Stomach (tissue), 8 donors: ENCODE measurements at regions not wholly inside any gene's neighbourhood (a gene's known extent, or its start where the extent isn't known, plus 50 kb on each side); places are given as distances from the start of the nearest gene placed in this dataset.
A peak's percentile ranks its signal among the peaks of the same experiment; 100 is the strongest.

Experiments used
- DNase-seq, 2 donors: peaks; one replicate each; pipeline versions ENCODE4 v3.0.0 to v3.0.0-alpha.2; 2013 to 2019
- H3K27ac ChIP-seq, 5 donors: fragments of 200-600 bp in 4 of 5; sonication (generic) in 4 of 5; one replicate each; pipeline ENCODE4 v1.5.1; 2013 to 2019; ENCODE audit warnings: mild to moderate bottlenecking in 1 of 5, moderate library complexity in 1 of 5
- H3K27me3 ChIP-seq, 3 donors: fragments of 200-600 bp; sonication (generic); one replicate each; pipeline ENCODE4 v1.5.1; 2017 to 2019; ENCODE audit warnings: mixed run types in 1 of 3
- H3K36me3 ChIP-seq, 4 donors: fragments of 200-600 bp; sonication (generic); 1 replicate in 3 of 4; 2 replicates in 1 of 4; pipeline ENCODE4 v1.5.1; 2016 to 2019
- H3K4me1 ChIP-seq, 4 donors: fragments of 200-600 bp; sonication (generic); one replicate each; pipeline ENCODE4 v1.5.1; 2016 to 2019
- H3K4me3 ChIP-seq, 4 donors: fragments of 200-600 bp; sonication (generic) in 3 of 4; one replicate each; pipeline ENCODE4 v1.5.1; 2016 to 2019; ENCODE audit warnings: mild to moderate bottlenecking in 1 of 4
- H3K9me3 ChIP-seq, 4 donors: fragments of 200-600 bp; sonication (generic); one replicate each; pipeline ENCODE4 v1.5.1; 2016 to 2019
- EP300 ChIP-seq: sonication (generic); formaldehyde crosslinking; IDR thresholded peaks from one replicate; pipeline ENCODE4 v1.6.1; 2017; ENCODE audit warnings: antibody characterized with exemption
- POLR2A ChIP-seq, 4 donors: fragments of 450-650 bp; IDR thresholded peaks; one replicate each; pipeline ENCODE4 v1.6.1; 2016; ENCODE audit warnings: antibody characterized with exemption in 4 of 4, control low read depth in 2 of 4, mild to moderate bottlenecking in 1 of 4, moderate library complexity in 1 of 4
- POLR2AphosphoS5 ChIP-seq, 3 donors: sonication (generic); formaldehyde crosslinking; IDR thresholded peaks; one replicate each; pipeline ENCODE4 v1.6.1; 2016; ENCODE audit warnings: antibody characterized with exemption in 3 of 3
- WGBS, 5 donors: extraction: QIAGEN DNeasy Blood & Tissue Kit in 3 of 5; methylation state at CpG; one replicate each; pipeline versions ENCODE4 v1.1.5 to v1.1.7; 2013 to 2018; 5-methylcytosine and 5-hydroxymethylcytosine counted together
- intact Hi-C: fragments of 100-400 bp; cut with DNase I; formaldehyde crosslinking; loops from one replicate; pipeline ENCODE4 v1.15.1; 2023; ENCODE audit warnings: low total_unique reads
- TF ChIP-seq, protein P1 (sequence below), 7 experiments: fragments of 450-650 bp in 4 of 7; fragments of 200-600 bp in 3 of 7; sonication (generic) in 3 of 7; IDR thresholded peaks; one replicate each; pipeline ENCODE4 v1.5.1; 2016 to 2019; ENCODE audit warnings: antibody characterized with exemption in 7 of 7, control low read depth in 2 of 7, mild to moderate bottlenecking in 1 of 7
- donor health status: healthy with polysubstance abuse.
- donor health status: Bipolar disorder and iron deficiency.
- donor health status: healthy.

DNA sequence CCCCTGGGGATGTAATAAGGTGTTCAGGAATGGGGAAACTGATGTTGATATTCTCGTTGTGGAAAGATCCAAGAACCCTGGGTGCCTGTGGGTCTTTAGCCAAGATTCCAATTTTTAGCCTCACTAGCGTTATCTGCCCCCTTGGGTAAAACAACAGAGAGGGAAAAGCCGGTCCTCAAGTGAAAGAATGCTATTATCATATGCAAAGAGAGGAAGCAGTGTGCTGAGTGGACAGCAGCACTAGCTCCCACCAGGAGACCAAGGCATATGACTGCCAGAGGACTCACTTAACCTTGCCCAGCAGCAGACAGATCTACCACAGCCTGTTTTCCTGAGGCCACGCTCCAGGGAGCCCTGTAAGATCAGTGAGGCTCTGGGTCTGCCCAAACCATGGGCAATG lies 257.9 kb upstream of the CPEB2 start:
- Histone ChIP-seq H3K27ac (no peak overlapping the region), H3K9me3 (no peaks in the 10 kb centered on the region), H3K4me1 (no peaks in the 10 kb centered on the region), H3K27me3 (no peaks in the 10 kb centered on the region), H3K36me3 (no peaks in the 10 kb centered on the region), H3K4me3 (no peak overlapping the region)
- no peak for DNase-seq
- WGBS, 5 donors, result 49 to 59% (median 58%) methylated on average over 4 of the region's 4 CpGs
- intact Hi-C loops, result no loop called here
- TF ChIP-seq, protein P1, sequence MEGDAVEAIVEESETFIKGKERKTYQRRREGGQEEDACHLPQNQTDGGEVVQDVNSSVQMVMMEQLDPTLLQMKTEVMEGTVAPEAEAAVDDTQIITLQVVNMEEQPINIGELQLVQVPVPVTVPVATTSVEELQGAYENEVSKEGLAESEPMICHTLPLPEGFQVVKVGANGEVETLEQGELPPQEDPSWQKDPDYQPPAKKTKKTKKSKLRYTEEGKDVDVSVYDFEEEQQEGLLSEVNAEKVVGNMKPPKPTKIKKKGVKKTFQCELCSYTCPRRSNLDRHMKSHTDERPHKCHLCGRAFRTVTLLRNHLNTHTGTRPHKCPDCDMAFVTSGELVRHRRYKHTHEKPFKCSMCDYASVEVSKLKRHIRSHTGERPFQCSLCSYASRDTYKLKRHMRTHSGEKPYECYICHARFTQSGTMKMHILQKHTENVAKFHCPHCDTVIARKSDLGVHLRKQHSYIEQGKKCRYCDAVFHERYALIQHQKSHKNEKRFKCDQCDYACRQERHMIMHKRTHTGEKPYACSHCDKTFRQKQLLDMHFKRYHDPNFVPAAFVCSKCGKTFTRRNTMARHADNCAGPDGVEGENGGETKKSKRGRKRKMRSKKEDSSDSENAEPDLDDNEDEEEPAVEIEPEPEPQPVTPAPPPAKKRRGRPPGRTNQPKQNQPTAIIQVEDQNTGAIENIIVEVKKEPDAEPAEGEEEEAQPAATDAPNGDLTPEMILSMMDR (IDR thresholded peaks at IDR 0.05), result no peak
- TF ChIP-seq POLR2AphosphoS5 (IDR thresholded peaks at IDR 0.05), result no peak
- TF ChIP-seq POLR2A (IDR thresholded peaks at IDR 0.05), result no peak
- no peak for TF ChIP-seq EP300

DNA sequence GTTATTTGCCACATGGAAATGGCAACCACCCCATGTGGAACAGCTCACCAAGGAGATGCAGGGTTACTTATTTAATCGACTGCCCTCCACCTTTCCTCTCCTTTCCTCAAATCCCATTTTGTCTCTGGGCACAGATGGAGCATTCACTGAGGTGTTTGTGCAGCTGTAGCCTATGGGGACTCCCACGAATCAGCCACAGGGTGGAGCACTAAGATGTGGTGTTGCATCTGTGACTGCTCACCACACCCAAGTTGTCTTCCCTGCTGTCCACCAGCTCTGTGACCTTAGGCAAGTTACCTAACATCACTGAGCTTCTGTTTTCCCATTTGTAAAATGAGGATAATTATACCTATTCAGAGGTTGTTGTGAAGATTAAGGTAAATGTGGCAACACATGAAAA lies 252.4 kb upstream of the CPEB2 start:
- intact Hi-C loops, result no loop called here
- DNase-seq, result peak; percentile 45 to 60
- Histone ChIP-seq H3K27ac (no peak overlapping the region), H3K27me3 (no peaks in the 10 kb centered on the region), H3K36me3 (no peaks in the 10 kb centered on the region), H3K4me3 (no peak overlapping the region), H3K9me3 (peaks cover 13 to 18% (median 17%) of the 10 kb centered on the region in 4 donors), H3K4me1 (no peaks in the 10 kb centered on the region)
- TF ChIP-seq EP300 (no peak), POLR2AphosphoS5 (IDR thresholded peaks at IDR 0.05) (no peak), POLR2A (IDR thresholded peaks at IDR 0.05) (no peak)
- TF ChIP-seq, protein P1 (IDR thresholded peaks at IDR 0.05), result peak in 4 of 7 experiments; percentile 14 to 50 (median 26)
- 32 to 57% (median 49%) methylated on average over 2 of the region's 2 CpGs for WGBS, 5 donors

DNA sequence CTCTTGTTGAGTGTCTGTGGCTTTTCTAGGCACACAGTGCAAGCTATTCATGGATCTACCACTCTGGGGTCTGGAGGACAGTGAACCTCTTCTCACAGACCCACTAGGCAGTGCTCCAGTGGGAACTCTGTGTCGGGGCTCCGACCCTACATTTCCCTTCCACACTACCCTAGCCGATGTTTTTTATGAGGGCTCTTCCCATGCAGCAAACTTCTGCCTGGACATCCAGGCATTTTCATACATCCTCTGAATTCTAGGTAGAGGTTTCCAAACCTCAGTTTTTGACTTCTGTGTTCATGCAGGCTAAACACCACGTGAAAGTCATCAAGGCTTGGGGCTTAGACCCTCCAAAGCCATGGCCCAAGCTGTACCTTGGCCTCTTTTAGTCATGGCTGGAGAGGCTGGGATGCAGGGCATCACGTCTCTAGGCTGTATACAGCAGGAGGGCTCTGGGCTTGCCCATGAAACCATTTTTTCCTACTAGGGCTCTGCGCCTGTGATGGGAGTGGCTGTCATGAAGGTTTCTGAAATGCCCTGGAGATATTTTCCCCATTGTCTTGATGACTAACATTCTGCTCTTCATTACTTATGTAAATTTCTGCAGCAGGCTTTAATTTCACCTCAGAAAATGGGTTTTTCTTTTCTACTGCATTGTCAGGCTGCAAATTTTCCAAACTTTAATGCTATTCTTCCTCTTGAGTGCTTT lies 249.8 kb upstream of the CPEB2 start:
- H3K27ac ChIP-seq, result no peak overlapping the region
- no peaks in the 10 kb centered on the region for H3K36me3 ChIP-seq
- no peak for DNase-seq
- H3K9me3 ChIP-seq, result peaks cover 13 to 18% (median 17%) of the 10 kb centered on the region in 4 donors
- no peak overlapping the region for H3K4me3 ChIP-seq
- TF ChIP-seq POLR2AphosphoS5 (IDR thresholded peaks at IDR 0.05) (no peak), EP300 (no peak), POLR2A (IDR thresholded peaks at IDR 0.05) (no peak)
- WGBS, 5 donors, result 80 to 82% (median 81%) methylated on average over 6 of the region's 6 CpGs
- H3K27me3 ChIP-seq, result no peaks in the 10 kb centered on the region
- no peaks in the 10 kb centered on the region for H3K4me1 ChIP-seq
- intact Hi-C loops, result no loop called here

DNA sequence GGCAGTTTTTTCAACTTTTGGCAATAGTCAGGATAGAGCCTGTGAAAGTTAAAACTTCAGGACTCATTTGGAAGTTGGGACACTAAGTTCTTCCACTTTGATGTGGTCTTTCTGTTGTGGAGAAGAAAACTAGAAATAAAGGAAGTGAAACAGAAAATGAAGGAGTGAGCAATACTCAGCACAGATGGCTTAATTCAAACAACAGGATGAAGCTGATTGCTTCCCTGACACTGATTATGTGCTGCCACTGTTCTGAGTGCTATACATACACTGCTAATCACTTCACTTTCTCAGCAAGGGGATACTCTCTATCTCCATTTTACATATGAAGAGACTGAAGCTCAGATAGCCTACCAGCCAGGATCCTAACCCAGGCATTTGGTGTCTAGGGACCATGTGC lies 235.1 kb upstream of the CPEB2 start:
- DNase-seq, result no peak
- Histone ChIP-seq H3K36me3 (no peaks in the 10 kb centered on the region), H3K9me3 (no peaks in the 10 kb centered on the region), H3K4me3 (no peak overlapping the region), H3K4me1 (peaks cover 0 to 8% (median 3%) of the 10 kb centered on the region in 4 donors), H3K27me3 (no peaks in the 10 kb centered on the region), H3K27ac (no peak overlapping the region)
- intact Hi-C loops, result no loop called here
- TF ChIP-seq POLR2AphosphoS5 (IDR thresholded peaks at IDR 0.05) (no peak), EP300 (no peak), POLR2A (IDR thresholded peaks at IDR 0.05) (no peak)
- TF ChIP-seq, protein P1 (IDR thresholded peaks at IDR 0.05), result no peak

DNA sequence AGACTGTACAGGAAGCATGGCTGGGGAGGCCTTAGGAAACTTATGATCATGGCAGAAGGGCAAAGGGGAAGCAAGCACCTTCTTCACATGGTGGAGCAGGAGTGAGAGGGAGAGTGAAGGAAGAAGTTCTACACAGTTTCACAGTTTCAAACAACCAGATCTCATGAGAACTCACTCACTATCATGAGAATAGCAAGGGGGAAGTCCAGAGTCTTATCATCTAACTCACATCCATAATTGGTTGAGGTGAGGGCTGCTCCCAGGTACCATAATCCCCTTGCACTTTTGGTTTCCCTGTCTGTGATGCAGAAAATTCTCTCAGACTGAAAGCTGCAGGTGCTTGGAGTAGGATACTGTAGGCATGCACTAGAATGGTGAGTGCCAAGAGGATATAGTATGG lies 233.8 kb upstream of the CPEB2 start:
- intact Hi-C loops, result no loop called here

More for the DNA sequence above, 233.8 kb upstream of the CPEB2 start:
- Histone ChIP-seq H3K4me1 (peaks cover 0 to 8% (median 3%) of the 10 kb centered on the region in 4 donors), H3K27me3 (no peaks in the 10 kb centered on the region), H3K27ac (no peak overlapping the region), H3K36me3 (no peaks in the 10 kb centered on the region), H3K4me3 (no peak overlapping the region), H3K9me3 (no peaks in the 10 kb centered on the region)
- DNase-seq, result no peak
- TF ChIP-seq, protein P1 (IDR thresholded peaks at IDR 0.05), result no peak
- TF ChIP-seq EP300, result no peak
- no peak for TF ChIP-seq POLR2A (IDR thresholded peaks at IDR 0.05)
- TF ChIP-seq POLR2AphosphoS5 (IDR thresholded peaks at IDR 0.05), result no peak
